ENCODE measurements at regions not wholly inside any gene's neighbourhood (a gene's known extent, or its start where the extent isn't known, plus 50 kb on each side); places are given as distances from the start of the nearest gene placed in this dataset.

DNA sequence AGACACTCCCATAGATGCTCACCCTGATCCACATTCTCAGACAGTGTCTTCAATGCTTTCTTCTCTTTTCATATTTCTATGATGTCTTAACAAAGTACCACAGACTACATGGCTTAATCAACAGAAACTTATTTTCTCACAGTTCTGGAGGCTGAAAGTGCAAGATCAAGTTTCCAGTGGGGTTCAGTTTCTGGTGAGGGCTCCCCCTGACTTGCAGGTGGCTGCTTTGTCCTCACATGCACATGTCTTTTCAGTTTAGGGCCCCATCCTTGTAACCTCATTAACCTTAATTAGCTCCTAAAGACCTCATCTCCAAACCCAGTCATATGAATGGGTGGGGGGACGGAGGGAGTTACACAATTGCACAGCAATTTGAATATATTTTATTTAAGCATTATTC is 335.8 kb downstream of the AASDHPPT start (continued):
- TF ChIP-seq, protein P1, sequence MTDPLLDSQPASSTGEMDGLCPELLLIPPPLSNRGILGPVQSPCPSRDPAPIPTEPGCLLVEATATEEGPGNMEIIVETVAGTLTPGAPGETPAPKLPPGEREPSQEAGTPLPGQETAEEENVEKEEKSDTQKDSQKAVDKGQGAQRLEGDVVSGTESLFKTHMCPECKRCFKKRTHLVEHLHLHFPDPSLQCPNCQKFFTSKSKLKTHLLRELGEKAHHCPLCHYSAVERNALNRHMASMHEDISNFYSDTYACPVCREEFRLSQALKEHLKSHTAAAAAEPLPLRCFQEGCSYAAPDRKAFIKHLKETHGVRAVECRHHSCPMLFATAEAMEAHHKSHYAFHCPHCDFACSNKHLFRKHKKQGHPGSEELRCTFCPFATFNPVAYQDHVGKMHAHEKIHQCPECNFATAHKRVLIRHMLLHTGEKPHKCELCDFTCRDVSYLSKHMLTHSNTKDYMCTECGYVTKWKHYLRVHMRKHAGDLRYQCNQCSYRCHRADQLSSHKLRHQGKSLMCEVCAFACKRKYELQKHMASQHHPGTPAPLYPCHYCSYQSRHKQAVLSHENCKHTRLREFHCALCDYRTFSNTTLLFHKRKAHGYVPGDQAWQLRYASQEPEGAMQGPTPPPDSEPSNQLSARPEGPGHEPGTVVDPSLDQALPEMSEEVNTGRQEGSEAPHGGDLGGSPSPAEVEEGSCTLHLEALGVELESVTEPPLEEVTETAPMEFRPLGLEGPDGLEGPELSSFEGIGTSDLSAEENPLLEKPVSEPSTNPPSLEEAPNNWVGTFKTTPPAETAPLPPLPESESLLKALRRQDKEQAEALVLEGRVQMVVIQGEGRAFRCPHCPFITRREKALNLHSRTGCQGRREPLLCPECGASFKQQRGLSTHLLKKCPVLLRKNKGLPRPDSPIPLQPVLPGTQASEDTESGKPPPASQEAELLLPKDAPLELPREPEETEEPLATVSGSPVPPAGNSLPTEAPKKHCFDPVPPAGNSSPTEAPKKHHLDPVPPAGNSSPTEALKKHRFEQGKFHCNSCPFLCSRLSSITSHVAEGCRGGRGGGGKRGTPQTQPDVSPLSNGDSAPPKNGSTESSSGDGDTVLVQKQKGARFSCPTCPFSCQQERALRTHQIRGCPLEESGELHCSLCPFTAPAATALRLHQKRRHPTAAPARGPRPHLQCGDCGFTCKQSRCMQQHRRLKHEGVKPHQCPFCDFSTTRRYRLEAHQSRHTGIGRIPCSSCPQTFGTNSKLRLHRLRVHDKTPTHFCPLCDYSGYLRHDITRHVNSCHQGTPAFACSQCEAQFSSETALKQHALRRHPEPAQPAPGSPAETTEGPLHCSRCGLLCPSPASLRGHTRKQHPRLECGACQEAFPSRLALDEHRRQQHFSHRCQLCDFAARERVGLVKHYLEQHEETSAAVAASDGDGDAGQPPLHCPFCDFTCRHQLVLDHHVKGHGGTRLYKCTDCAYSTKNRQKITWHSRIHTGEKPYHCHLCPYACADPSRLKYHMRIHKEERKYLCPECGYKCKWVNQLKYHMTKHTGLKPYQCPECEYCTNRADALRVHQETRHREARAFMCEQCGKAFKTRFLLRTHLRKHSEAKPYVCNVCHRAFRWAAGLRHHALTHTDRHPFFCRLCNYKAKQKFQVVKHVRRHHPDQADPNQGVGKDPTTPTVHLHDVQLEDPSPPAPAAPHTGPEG (CRISPR knock-in tag; IDR thresholded peaks at IDR 0.05), result no peak
- no peak for TF ChIP-seq POLR2AphosphoS5 (IDR thresholded peaks at IDR 0.05; ENCODE audit: low read depth, low read length)
- no peak for TF ChIP-seq ZNF10 (CRISPR knock-in tag; IDR thresholded peaks at IDR 0.05; ENCODE audit: borderline replicate concordance, low read depth)
- no peak for TF ChIP-seq ELF1 (CRISPR knock-in tag; IDR thresholded peaks at IDR 0.05)
- TF ChIP-seq ZNF713 (CRISPR knock-in tag; IDR thresholded peaks at IDR 0.05), result no peak
- TF ChIP-seq MTF2 (CRISPR knock-in tag; IDR thresholded peaks at IDR 0.05; ENCODE audit: borderline replicate concordance), result no peak

GRCh38 chr11:106415510-106415909 is 338.0 kb downstream of the AASDHPPT start:
- WGBS (ENCODE audit: low lambda C conversion rate), result 23% methylated on average over 5 of the region's 5 CpGs
- BruUV-seq (replicated peaks), result no TSS peak

More at GRCh38 chr11:106415510-106415909, 338.0 kb downstream of the AASDHPPT start:
- H3K27me3 ChIP-seq (ENCODE audit: control insufficient read depth in 1 of 2, insufficient read depth in 2 of 2, low read length in 2 of 2), result no peaks in the 10 kb centered on the region; a peak in 1 of 5 replicates
- CTCF ChIA-PET (ENCODE audit: low intra/inter-chr PET ratio, low total read pairs), result no interaction called here
- H3K36me3 ChIP-seq (replicated peaks in 1 of 2; ENCODE audit: control insufficient read depth in 1 of 2, insufficient read depth in 2 of 2, low read length in 2 of 2), result no peaks in the 10 kb centered on the region
- intact Hi-C loops (cut with micrococcal nuclease; ENCODE audit: unreplicated experiment) (loop anchor here (1.0 kb wide), 1 partner anchor 138 kb away; no protein-coding TSS in a partner anchor), in situ Hi-C loops (cut with HindIII; ENCODE audit: extremely low pct_ligation_motif_present, low pct_unique_long_range_greater_than_20kb) (no loop called here)
- TF ChIP-seq STAG1 (CRISPR knock-in tag; IDR thresholded peaks at IDR 0.05) (peak; percentile 42; the same call in 1 of the 2 replicates), IRF9 (CRISPR knock-in tag; IDR thresholded peaks at IDR 0.05; ENCODE audit: borderline replicate concordance) (no peak), KLF13 (CRISPR knock-in tag; IDR thresholded peaks at IDR 0.05) (no peak), SYNCRIP (IDR thresholded peaks at IDR 0.05; ENCODE audit: insufficient read depth, low read depth, low read length) (no peak)
- TF ChIP-seq, protein P2, sequence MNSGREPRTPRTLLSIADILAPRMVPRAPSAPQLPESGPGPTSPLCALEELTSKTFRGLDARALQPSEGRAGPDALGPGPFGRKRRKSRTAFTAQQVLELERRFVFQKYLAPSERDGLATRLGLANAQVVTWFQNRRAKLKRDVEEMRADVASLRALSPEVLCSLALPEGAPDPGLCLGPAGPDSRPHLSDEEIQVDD (CRISPR knock-in tag; IDR thresholded peaks at IDR 0.05; ENCODE audit: borderline replicate concordance), result no peak
- TF ChIP-seq, protein P3, sequence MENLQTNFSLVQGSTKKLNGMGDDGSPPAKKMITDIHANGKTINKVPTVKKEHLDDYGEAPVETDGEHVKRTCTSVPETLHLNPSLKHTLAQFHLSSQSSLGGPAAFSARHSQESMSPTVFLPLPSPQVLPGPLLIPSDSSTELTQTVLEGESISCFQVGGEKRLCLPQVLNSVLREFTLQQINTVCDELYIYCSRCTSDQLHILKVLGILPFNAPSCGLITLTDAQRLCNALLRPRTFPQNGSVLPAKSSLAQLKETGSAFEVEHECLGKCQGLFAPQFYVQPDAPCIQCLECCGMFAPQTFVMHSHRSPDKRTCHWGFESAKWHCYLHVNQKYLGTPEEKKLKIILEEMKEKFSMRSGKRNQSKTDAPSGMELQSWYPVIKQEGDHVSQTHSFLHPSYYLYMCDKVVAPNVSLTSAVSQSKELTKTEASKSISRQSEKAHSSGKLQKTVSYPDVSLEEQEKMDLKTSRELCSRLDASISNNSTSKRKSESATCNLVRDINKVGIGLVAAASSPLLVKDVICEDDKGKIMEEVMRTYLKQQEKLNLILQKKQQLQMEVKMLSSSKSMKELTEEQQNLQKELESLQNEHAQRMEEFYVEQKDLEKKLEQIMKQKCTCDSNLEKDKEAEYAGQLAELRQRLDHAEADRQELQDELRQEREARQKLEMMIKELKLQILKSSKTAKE (CRISPR knock-in tag; IDR thresholded peaks at IDR 0.05; ENCODE audit: borderline replicate concordance), result no peak
- POLR2A ChIA-PET, result no interaction called here
- DNase-seq (ENCODE audit: low spot score) (peak; percentile 4), FAIRE-seq (no peak), ATAC-seq (peak; percentile 57; the same call in 1 of the 3 replicates)
- no peak overlapping the region for H2AFZ ChIP-seq (ENCODE audit: low read length)
- H3K9me3 ChIP-seq (ENCODE audit: low read length), result peaks cover 32% of the 10 kb centered on the region
- no peak overlapping the region for H3K4me2 ChIP-seq (ENCODE audit: low read depth, low read length)
- no peak overlapping the region for H3K27ac ChIP-seq (ENCODE audit: extremely low read length, insufficient read depth, low read length)
- no peaks in the 10 kb centered on the region for H3K79me2 ChIP-seq (ENCODE audit: insufficient read depth, low read length)
- no peak overlapping the region for H3K4me3 ChIP-seq (replicated peaks in 1 of 3; ENCODE audit: insufficient read depth in 1 of 3, low read depth in 2 of 3, low read length in 3 of 3)
- no peaks in the 10 kb centered on the region for H3K4me1 ChIP-seq (ENCODE audit: insufficient read depth, low read length)
- H3K9ac ChIP-seq (ENCODE audit: insufficient read depth, low read depth, low read length), result no peak overlapping the region
- H4K20me1 ChIP-seq (ENCODE audit: insufficient read depth, low read length), result no peaks in the 10 kb centered on the region
